ENCODE measurements at regions not wholly inside any gene's neighbourhood (a gene's known extent, or its start where the extent isn't known, plus 50 kb on each side); places are given as distances from the start of the nearest gene placed in this dataset.
"Not testable (repeated sequence)": the region's sequence is repeated elsewhere in the genome, so short reads cannot be mapped to it uniquely, and the experiment has no call there.

GRCh38 chr1:157310805-157311729, 172.9 kb upstream of the ETV3 start:
- H3K27me3 ChIP-seq (ENCODE audit: insufficient read depth, low read length) = peaks cover 54% of the 10 kb centered on the region
- RAD21 ChIA-PET (ENCODE audit: low non-redundant PET in 1 of 2, low total read pairs in 2 of 2, uncharacterized antibody in 2 of 2, unreplicated experiment in 2 of 2); H3K79me2 ChIP-seq (ENCODE audit: insufficient read depth, low read length); H3K4me3 ChIP-seq (replicated peaks in 1 of 2; ENCODE audit: low read depth in 1 of 2, low read length in 2 of 2); H3K9me2 ChIP-seq (ENCODE audit: insufficient read depth); H3K9me3 ChIP-seq (ENCODE audit: control insufficient read depth in 1 of 2, insufficient read depth in 1 of 2, low read depth in 1 of 2, low read length in 2 of 2); H3K27ac ChIP-seq (ENCODE audit: low read depth, low read length); H2AFZ ChIP-seq (ENCODE audit: low read depth, low read length, poor library complexity, severe bottlenecking); H3K4me1 ChIP-seq (ENCODE audit: control insufficient read depth in 1 of 2, insufficient read depth in 2 of 2, low read length in 2 of 2); H3K36me3 ChIP-seq (ENCODE audit: control insufficient read depth in 1 of 2, insufficient read depth in 2 of 2, low read length in 2 of 2); H4K20me1 ChIP-seq (ENCODE audit: insufficient read depth); H3K4me2 ChIP-seq (ENCODE audit: low read length); POLR2A ChIA-PET; BruUV-seq (replicated peaks); H3K9ac ChIP-seq (ENCODE audit: low read length): not testable (repeated sequence)
- intact Hi-C loops (cut with micrococcal nuclease) = loop anchor here (2.0 kb wide), 1 partner anchor 178 kb away; no protein-coding TSS in a partner anchor
- TF ChIP-seq CTCF (IDR thresholded peaks at IDR 0.05 in 2 of 3, conservative IDR thresholded peaks at IDR 0.05 in 1 of 3; ENCODE audit: borderline replicate concordance in 1 of 3, insufficient read depth in 1 of 3, low read depth in 2 of 3, low read length in 2 of 3) = peak; percentile 16 to 51 (median 40); a peak in 3 of 6 replicates
- peak; percentile 47; the same call in 1 of the 2 replicates for TF ChIP-seq RAD21 (IDR thresholded peaks at IDR 0.05; ENCODE audit: low read depth)
- CTCF ChIA-PET = interaction anchor here (0.8 to 1.4 kb wide), 4 partner anchors 178 to 380 kb away, joined by 3 to 4 read pairs (median 4); no protein-coding TSS in a partner anchor
- DNase-seq (ENCODE audit: low read depth, low spot score) (peak; percentile 15), ATAC-seq (peak; percentile 78)

DNA sequence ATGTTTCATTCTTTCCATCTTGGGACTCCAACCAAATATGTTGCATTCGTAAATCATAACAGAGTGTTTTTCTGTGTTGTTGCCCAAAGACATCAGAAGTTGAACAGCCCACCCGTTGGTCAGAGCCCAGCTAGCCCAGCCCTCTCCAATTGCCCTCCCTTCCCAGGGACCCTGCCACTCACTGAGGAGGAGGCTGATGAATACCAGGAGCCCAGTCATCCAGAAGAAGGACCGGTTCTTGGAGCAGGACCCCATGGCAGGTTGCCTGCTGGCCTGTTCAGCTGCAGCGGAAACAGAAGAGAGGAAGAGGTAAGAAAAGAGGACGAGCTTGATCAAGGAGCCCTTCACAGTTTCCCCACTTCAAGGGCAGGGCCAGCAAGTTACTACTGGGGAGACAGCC, 172.2 kb upstream of the ETV3 start:
- no peak overlapping the region for H3K4me3 ChIP-seq (replicated peaks in 1 of 2; ENCODE audit: low read depth in 1 of 2, low read length in 2 of 2)
- H3K9me2 ChIP-seq (ENCODE audit: insufficient read depth) = no peaks in the 10 kb centered on the region
- H3K36me3 ChIP-seq (ENCODE audit: control insufficient read depth in 1 of 2, insufficient read depth in 2 of 2, low read length in 2 of 2) = no peaks in the 10 kb centered on the region
- intact Hi-C loops (cut with micrococcal nuclease) = loop anchor here (2.0 kb wide), 1 partner anchor 178 kb away; no protein-coding TSS in a partner anchor
- H3K27ac ChIP-seq (ENCODE audit: low read depth, low read length) = no peak overlapping the region
- no peak overlapping the region for H2AFZ ChIP-seq (ENCODE audit: low read depth, low read length, poor library complexity, severe bottlenecking)
- ATAC-seq (no peak), DNase-seq (ENCODE audit: low read depth, low spot score) (no peak)
- no peaks in the 10 kb centered on the region for H4K20me1 ChIP-seq (ENCODE audit: insufficient read depth)
- no TSS peak for BruUV-seq (replicated peaks)
- ChIA-PET RAD21 (ENCODE audit: low non-redundant PET in 1 of 2, low total read pairs in 2 of 2, uncharacterized antibody in 2 of 2, unreplicated experiment in 2 of 2) (no interaction called here), POLR2A (no interaction called here), CTCF (interaction anchor here (0.8 kb wide), 1 partner anchor 185 kb away, joined by 4 read pairs; no protein-coding TSS in a partner anchor)
- no peaks in the 10 kb centered on the region for H3K4me1 ChIP-seq (ENCODE audit: control insufficient read depth in 1 of 2, insufficient read depth in 2 of 2, low read length in 2 of 2)
- no peak overlapping the region for H3K9ac ChIP-seq (ENCODE audit: low read length)
- H3K9me3 ChIP-seq (ENCODE audit: control insufficient read depth in 1 of 2, insufficient read depth in 1 of 2, low read depth in 1 of 2, low read length in 2 of 2) = no peaks in the 10 kb centered on the region
- no peak overlapping the region for H3K4me2 ChIP-seq (ENCODE audit: low read length)
- no peaks in the 10 kb centered on the region for H3K79me2 ChIP-seq (ENCODE audit: insufficient read depth, low read length)
- H3K27me3 ChIP-seq (ENCODE audit: insufficient read depth, low read length) = peaks cover 60% of the 10 kb centered on the region
- no peak for TF ChIP-seq CTCF (IDR thresholded peaks at IDR 0.05 in 2 of 3, conservative IDR thresholded peaks at IDR 0.05 in 1 of 3; ENCODE audit: borderline replicate concordance in 1 of 3, insufficient read depth in 1 of 3, low read depth in 2 of 3, low read length in 2 of 3)
- TF ChIP-seq ZFX (IDR thresholded peaks at IDR 0.05) = no peak
- TF ChIP-seq SIN3A (IDR thresholded peaks at IDR 0.05; ENCODE audit: low read depth) = no peak
- TF ChIP-seq REST (IDR thresholded peaks at IDR 0.05; ENCODE audit: low read depth) = no peak
- TF ChIP-seq CEBPB (IDR thresholded peaks at IDR 0.05; ENCODE audit: low read depth) = no peak
- TF ChIP-seq RAD21 (IDR thresholded peaks at IDR 0.05; ENCODE audit: low read depth) = no peak
- no peak for TF ChIP-seq POLR2AphosphoS5 (IDR thresholded peaks at IDR 0.05; ENCODE audit: low read depth, low read length)
- TF ChIP-seq SRF (IDR thresholded peaks at IDR 0.05; ENCODE audit: low read depth) = no peak
- no peak for TF ChIP-seq FOSL1 (IDR thresholded peaks at IDR 0.05; ENCODE audit: low read depth)
- TF ChIP-seq POLR2A (IDR thresholded peaks at IDR 0.05; ENCODE audit: borderline replicate concordance, extremely low read depth, insufficient read depth, insufficient read length) = no peak
